ENCODE measurements at regions not wholly inside any gene's neighbourhood (a gene's known extent, or its start where the extent isn't known, plus 50 kb on each side); places are given as distances from the start of the nearest gene placed in this dataset.

- FAIRE-seq, result no peak
- no peak for TF ChIP-seq CTCF (optimal IDR thresholded peaks at IDR 0.05 in 1 of 3, IDR thresholded peaks at IDR 0.05 in 1 of 3, conservative IDR thresholded peaks at IDR 0.05 in 1 of 3; ENCODE audit: extremely low read depth in 1 of 3, insufficient read depth in 2 of 3, low read length in 3 of 3)
- TF ChIP-seq EZH2 (IDR thresholded peaks at IDR 0.05; ENCODE audit: low read length), result no peak
- Histone ChIP-seq H3K9ac (ENCODE audit: control insufficient read depth, extremely low read depth, insufficient read depth, low read length) (no peak overlapping the region), H3K9me1 (ENCODE audit: control insufficient read depth, extremely low read depth, insufficient read depth, low read length) (no peaks in the 10 kb centered on the region), H3K27me3 (ENCODE audit: control insufficient read depth, extremely low read depth, insufficient read depth, low read length) (no peaks in the 10 kb centered on the region), H3K4me3 (ENCODE audit: control insufficient read depth in 2 of 3, extremely low read depth in 1 of 3, insufficient read depth in 2 of 3, low read depth in 1 of 3, low read length in 3 of 3) (no peak overlapping the region), H3K4me1 (ENCODE audit: control insufficient read depth, extremely low read depth, insufficient read depth, low read length) (no peaks in the 10 kb centered on the region), H2AFZ (ENCODE audit: control insufficient read depth, low read length) (no peak overlapping the region), H3K4me2 (ENCODE audit: control insufficient read depth, extremely low read depth, insufficient read depth, low read depth, low read length) (no peak overlapping the region), H4K20me1 (ENCODE audit: control insufficient read depth, extremely low read depth, insufficient read depth, low read length) (no peaks in the 10 kb centered on the region), H3K27ac (ENCODE audit: control insufficient read depth, insufficient read depth, low read length) (no peak overlapping the region), H3K36me3 (ENCODE audit: control insufficient read depth in 2 of 2, extremely low read depth in 1 of 2, insufficient read depth in 2 of 2, low read length in 2 of 2) (no peaks in the 10 kb centered on the region), H3K9me3 (ENCODE audit: control insufficient read depth, low read depth, low read length) (no peaks in the 10 kb centered on the region), H3K79me2 (ENCODE audit: control insufficient read depth, insufficient read depth, low read length) (no peaks in the 10 kb centered on the region)
- no peak for DNase-seq (ENCODE audit: low read depth, low spot score)
- dilution Hi-C loops (cut with MboI; ENCODE audit: extremely low pct_ligation_motif_present, low sequenced_read_pairs), result no loop called here
Observed at GRCh38 chr4:104286867-104287266, 207.8 kb downstream of the CXXC4 start.

- no peak for DNase-seq (ENCODE audit: low read depth, low spot score)
- Histone ChIP-seq H3K4me3 (ENCODE audit: control insufficient read depth in 2 of 3, extremely low read depth in 1 of 3, insufficient read depth in 2 of 3, low read depth in 1 of 3, low read length in 3 of 3) (no peak overlapping the region), H3K4me1 (ENCODE audit: control insufficient read depth, extremely low read depth, insufficient read depth, low read length) (no peaks in the 10 kb centered on the region), H3K9me1 (ENCODE audit: control insufficient read depth, extremely low read depth, insufficient read depth, low read length) (no peaks in the 10 kb centered on the region), H3K9me3 (ENCODE audit: control insufficient read depth, low read depth, low read length) (no peaks in the 10 kb centered on the region), H3K9ac (ENCODE audit: control insufficient read depth, extremely low read depth, insufficient read depth, low read length) (no peak overlapping the region), H2AFZ (ENCODE audit: control insufficient read depth, low read length) (no peak overlapping the region), H3K4me2 (ENCODE audit: control insufficient read depth, extremely low read depth, insufficient read depth, low read depth, low read length) (no peak overlapping the region), H3K79me2 (ENCODE audit: control insufficient read depth, insufficient read depth, low read length) (no peaks in the 10 kb centered on the region), H3K27me3 (ENCODE audit: control insufficient read depth, extremely low read depth, insufficient read depth, low read length) (no peaks in the 10 kb centered on the region), H3K27ac (ENCODE audit: control insufficient read depth, insufficient read depth, low read length) (no peak overlapping the region), H3K36me3 (ENCODE audit: control insufficient read depth in 2 of 2, extremely low read depth in 1 of 2, insufficient read depth in 2 of 2, low read length in 2 of 2) (no peaks in the 10 kb centered on the region), H4K20me1 (ENCODE audit: control insufficient read depth, extremely low read depth, insufficient read depth, low read length) (no peaks in the 10 kb centered on the region)
- TF ChIP-seq EZH2 (IDR thresholded peaks at IDR 0.05; ENCODE audit: low read length) (no peak), CTCF (optimal IDR thresholded peaks at IDR 0.05 in 1 of 3, IDR thresholded peaks at IDR 0.05 in 1 of 3, conservative IDR thresholded peaks at IDR 0.05 in 1 of 3; ENCODE audit: extremely low read depth in 1 of 3, insufficient read depth in 2 of 3, low read length in 3 of 3) (no peak)
- dilution Hi-C loops (cut with MboI; ENCODE audit: extremely low pct_ligation_motif_present, low sequenced_read_pairs), result no loop called here
- FAIRE-seq, result no peak
Observed at GRCh38 chr4:104283303-104283702, 211.4 kb downstream of the CXXC4 start.
